Fibroblast of pulmonary artery (primary cell): ENCODE measurements at regions not wholly inside any gene's neighbourhood (a gene's known extent, or its start where the extent isn't known, plus 50 kb on each side); places are given as distances from the start of the nearest gene placed in this dataset.

ENCODE experiments used
- DNase-seq: peaks from one replicate; pipeline ENCODE4 v3.0.0-alpha.2; 2010; ENCODE audit warnings: low read depth
- H3K4me3 ChIP-seq: replicated peaks from 2 replicates; pipeline ENCODE4 v1.5.1; 2011; ENCODE audit warnings: low read depth, mild to moderate bottlenecking, control low read depth, low read length, moderate library complexity
- TF ChIP-seq, protein P1 (sequence below): IDR thresholded peaks from 2 replicates; pipeline ENCODE4 v1.5.1; 2011; ENCODE audit warnings: mild to moderate bottlenecking, control low read depth, low read length, inconsistent platforms; ENCODE audit errors: missing control alignments

DNA sequence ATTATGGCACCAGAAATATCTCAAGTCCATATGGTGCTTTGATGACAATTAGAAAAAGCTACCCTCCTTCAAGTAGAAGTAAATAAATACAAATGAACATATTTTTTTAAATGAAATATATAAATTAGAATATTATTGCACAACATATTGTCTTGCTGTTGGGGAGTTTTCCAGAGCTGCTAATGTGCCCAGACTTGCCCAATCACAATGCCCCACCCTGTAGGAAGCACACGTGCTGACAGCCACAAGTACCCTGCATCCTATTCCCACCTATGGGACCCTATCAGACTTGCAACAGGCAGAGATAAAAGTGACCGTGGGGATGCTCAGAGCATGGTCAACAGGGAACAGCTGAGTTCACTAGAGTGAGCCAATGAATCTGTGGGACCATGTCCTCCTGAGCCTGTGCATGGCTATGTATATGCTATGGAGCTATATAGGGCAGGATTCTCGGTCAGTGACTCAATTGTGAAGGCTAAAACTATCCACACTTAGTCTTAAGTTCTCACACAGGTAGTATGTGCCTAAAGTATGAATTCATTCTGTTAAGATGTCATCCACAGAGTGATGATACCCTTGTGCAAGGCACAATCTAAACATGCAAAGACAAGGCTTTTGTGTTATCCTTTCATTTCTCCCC, 336.0 kb downstream of the HGF start:
- TF ChIP-seq, protein P1, sequence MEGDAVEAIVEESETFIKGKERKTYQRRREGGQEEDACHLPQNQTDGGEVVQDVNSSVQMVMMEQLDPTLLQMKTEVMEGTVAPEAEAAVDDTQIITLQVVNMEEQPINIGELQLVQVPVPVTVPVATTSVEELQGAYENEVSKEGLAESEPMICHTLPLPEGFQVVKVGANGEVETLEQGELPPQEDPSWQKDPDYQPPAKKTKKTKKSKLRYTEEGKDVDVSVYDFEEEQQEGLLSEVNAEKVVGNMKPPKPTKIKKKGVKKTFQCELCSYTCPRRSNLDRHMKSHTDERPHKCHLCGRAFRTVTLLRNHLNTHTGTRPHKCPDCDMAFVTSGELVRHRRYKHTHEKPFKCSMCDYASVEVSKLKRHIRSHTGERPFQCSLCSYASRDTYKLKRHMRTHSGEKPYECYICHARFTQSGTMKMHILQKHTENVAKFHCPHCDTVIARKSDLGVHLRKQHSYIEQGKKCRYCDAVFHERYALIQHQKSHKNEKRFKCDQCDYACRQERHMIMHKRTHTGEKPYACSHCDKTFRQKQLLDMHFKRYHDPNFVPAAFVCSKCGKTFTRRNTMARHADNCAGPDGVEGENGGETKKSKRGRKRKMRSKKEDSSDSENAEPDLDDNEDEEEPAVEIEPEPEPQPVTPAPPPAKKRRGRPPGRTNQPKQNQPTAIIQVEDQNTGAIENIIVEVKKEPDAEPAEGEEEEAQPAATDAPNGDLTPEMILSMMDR, result no peak

DNA sequence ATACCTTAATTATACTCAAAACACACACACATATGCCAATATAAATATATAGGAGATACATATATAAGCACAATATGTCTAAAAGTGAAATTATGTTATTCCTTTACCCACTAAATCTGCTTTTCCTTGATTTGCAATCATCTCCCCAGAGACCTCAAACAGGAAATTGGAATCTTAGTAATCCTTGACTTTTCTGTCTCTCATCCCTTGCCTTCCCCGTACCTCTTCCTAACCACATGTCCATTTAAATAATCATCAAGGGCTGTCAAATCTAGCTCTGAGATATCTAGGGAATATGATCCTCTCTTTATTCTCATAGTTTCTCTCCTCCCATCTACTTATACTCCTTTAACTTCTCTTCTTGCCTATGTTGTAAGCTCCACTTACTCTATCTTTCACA, 336.6 kb downstream of the HGF start:
- no peak for DNase-seq
- TF ChIP-seq, protein P1, result no peak
- H3K4me3 ChIP-seq, result no peak overlapping the region

More for the DNA sequence above, 336.0 kb downstream of the HGF start:
- no peak overlapping the region for H3K4me3 ChIP-seq
- no peak for DNase-seq

DNA sequence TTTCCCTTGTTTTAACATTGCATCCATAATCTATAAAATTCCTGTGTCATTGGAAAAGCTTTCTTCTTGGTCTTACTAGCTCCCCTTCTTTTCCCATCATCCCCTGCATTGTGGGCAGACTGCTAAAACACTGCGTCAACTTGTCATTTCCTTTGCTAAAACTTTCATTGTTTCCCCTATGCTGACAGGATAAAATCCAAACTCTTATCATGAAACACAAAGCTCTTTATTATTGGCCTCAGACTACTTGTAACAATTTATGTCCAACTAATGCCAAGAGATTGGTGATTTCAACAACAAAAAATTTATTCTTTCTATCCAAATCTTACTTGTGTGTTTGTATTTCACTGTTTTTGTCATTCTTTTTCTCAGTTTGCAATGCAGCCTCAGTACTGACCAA, 339.1 kb downstream of the HGF start:
- no peak overlapping the region for H3K4me3 ChIP-seq
- DNase-seq, result peak; percentile 90
- TF ChIP-seq, protein P1, result no peak

DNA sequence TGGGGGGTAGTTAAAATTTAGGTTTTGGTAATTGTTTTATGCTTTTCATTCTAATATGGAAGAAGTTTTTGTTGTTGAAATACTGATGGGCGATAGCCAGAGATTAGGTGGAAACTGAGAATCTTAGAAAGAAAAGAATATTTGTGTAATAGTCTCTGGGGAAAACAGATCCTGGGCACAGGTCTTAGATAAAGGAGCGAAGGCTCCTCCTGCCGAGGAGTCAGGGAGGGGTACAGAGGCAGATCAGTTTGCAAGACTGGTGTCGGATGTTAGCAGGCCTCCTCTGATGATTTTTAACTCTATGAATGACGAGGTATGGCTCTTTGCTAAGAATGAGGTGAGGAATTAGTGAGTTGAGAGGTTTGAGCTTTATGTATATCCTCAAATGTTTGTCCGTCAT, 339.7 kb downstream of the HGF start:
- TF ChIP-seq, protein P1, result peak; percentile 6
- DNase-seq, result peak; percentile 59
- no peak overlapping the region for H3K4me3 ChIP-seq

DNA sequence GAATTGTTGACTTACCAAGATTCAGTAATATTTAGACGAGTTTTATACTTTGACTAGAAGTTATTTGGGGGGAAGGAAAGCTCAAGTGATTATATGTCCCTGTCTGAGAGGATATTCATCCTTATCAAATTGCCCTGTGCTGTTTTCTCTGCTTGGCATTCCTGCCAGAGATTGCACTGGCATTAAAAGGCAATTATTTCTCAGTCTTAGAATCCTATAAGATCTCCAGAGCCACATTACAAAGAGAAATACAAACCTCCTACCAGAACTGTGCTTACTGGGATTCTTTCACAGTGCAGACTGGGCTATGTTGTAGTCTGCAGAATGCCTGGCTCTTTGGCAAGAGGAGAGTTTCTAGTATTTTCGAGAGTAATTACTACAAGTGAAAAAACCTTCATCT, 342.4 kb downstream of the HGF start:
- TF ChIP-seq, protein P1, result no peak
- no peak for DNase-seq

DNA sequence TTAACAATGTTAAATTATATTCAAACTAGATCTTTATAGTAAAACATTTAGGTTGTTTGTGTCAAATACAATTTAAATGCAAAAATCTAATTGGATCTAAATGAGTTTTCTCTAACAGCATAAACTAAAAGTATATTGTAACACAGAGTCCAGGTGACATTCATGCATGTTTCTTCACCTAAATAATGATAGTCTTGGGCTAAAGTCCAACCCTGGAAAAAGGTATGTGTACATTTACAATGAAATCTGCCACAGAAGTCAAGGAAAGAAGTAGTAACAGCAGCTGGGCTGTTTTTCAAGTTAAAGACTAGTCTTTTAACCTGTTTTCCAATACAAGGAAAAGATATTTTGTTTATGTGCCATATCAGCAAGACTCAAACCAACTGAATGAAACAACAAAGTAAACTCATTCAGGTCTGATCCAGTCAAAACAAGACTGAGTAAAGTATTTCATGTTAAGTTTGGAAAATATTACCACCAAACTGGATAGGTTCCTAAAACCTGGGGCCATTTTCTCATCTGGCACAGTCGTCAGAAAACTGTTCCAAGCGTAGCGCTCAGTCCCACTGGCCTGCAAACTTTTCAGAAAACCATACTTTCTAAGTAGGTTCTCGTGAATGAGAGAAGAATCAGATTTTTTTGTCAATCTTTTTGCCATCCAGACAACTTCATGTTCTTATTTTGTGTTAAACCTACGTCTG, 349.2 kb downstream of the HGF start:
- no peak overlapping the region for H3K4me3 ChIP-seq
- DNase-seq, result no peak
- TF ChIP-seq, protein P1, result no peak

More for the DNA sequence above, 342.4 kb downstream of the HGF start:
- H3K4me3 ChIP-seq, result no peak overlapping the region
